PC-9 (cell line): ENCODE measurements at regions not wholly inside any gene's neighbourhood (a gene's known extent, or its start where the extent isn't known, plus 50 kb on each side); places are given as distances from the start of the nearest gene placed in this dataset.
"Not testable (repeated sequence)": the region's sequence is repeated elsewhere in the genome, so short reads cannot be mapped to it uniquely, and the experiment has no call there.

Source experiments
- BruUV-seq: library from RNA; stranded (reverse); fragments of 400-500 nt; replicated peaks from 2 replicates; lab custom pipeline; 2021; lab: Mats Ljungman, UMichigan
- CTCF ChIA-PET: fragments of 300-600 bp; sonication (Branson Sonifier 250); formaldehyde crosslinking; loops from one replicate; lab custom pipeline; 2022; ENCODE audit warnings: antibody characterized with exemption; lab: Charles Lee
- POLR2A ChIA-PET: fragments of 300-600 bp; sonication (Branson Sonifier 250); formaldehyde crosslinking; loops from one replicate; lab custom pipeline; 2022; ENCODE audit warnings: antibody characterized with exemption; ENCODE audit not compliant: unreplicated experiment; lab: Charles Lee
- DNase-seq, 2 experiments: peaks; one replicate each; pipeline versions ENCODE4 v3.0.0 to v3.0.0-alpha.2; 2015 to 2022; ENCODE audit warnings: mixed read lengths in 1 of 2
- H2AFZ ChIP-seq: fragments of 200-600 bp; sonication (generic); 2 replicates; pipeline ENCODE4 v1.8.1; 2017; ENCODE audit warnings: antibody characterized with exemption
- H3F3A ChIP-seq: fragments of 200-600 bp; sonication (generic); 2 replicates; pipeline ENCODE4 v1.8.1; 2017; ENCODE audit warnings: antibody characterized with exemption, mild to moderate bottlenecking, low read depth; ENCODE audit not compliant: insufficient read depth
- H3K27ac ChIP-seq: fragments of 200-600 bp; sonication (generic); 2 replicates; pipeline ENCODE4 v1.6.1; 2016; ENCODE audit warnings: mixed run types
- H3K27me3 ChIP-seq: fragments of 200-600 bp; sonication (generic); 2 replicates; pipeline ENCODE4 v1.6.1; 2016; ENCODE audit warnings: low read depth, mixed run types; ENCODE audit not compliant: insufficient read depth
- H3K36me3 ChIP-seq: fragments of 200-600 bp; sonication (generic); 2 replicates; pipeline ENCODE4 v1.6.1; 2016; ENCODE audit warnings: low read depth, mixed run types
- H3K4me1 ChIP-seq: fragments of 200-600 bp; sonication (generic); replicated peaks from 2 replicates; pipeline ENCODE4 v1.6.1; 2016; ENCODE audit warnings: mixed run types; ENCODE audit not compliant: insufficient read depth
- H3K4me2 ChIP-seq: fragments of 200-600 bp; sonication (generic); 2 replicates; pipeline ENCODE4 v1.6.1; 2017; ENCODE audit warnings: mixed run types
- H3K4me3 ChIP-seq: fragments of 200-600 bp; sonication (generic); 2 replicates; pipeline ENCODE4 v1.6.1; 2016; ENCODE audit warnings: mixed run types
- H3K79me2 ChIP-seq: fragments of 200-600 bp; sonication (generic); 2 replicates; pipeline ENCODE4 v1.6.1; 2017; ENCODE audit warnings: low read depth, mixed run types
- H3K9me2 ChIP-seq: fragments of 200-600 bp; sonication (generic); 2 replicates; pipeline ENCODE4 v1.8.1; 2017; ENCODE audit warnings: mild to moderate bottlenecking; ENCODE audit not compliant: insufficient read depth
- H3K9me3 ChIP-seq: fragments of 200-600 bp; sonication (generic); 2 replicates; pipeline ENCODE4 v1.8.1; 2016; ENCODE audit warnings: low read depth; ENCODE audit not compliant: insufficient read depth
- H4K20me1 ChIP-seq: fragments of 200-600 bp; sonication (generic); 2 replicates; pipeline ENCODE4 v1.8.1; 2017; ENCODE audit not compliant: insufficient read depth
- EZH2 ChIP-seq: fragments of 200-600 bp; sonication (generic); IDR thresholded peaks from 2 replicates; pipeline ENCODE4 v1.8.0; 2017; ENCODE audit warnings: antibody characterized with exemption, low read depth
- intact Hi-C: fragments of 100-400 bp; cut with micrococcal nuclease; formaldehyde crosslinking; loops from one replicate; pipeline ENCODE4 v1.10.0; 2022; ENCODE audit not compliant: unreplicated experiment
- TF ChIP-seq, protein P1 (sequence below): fragments of 200-600 bp; sonication (generic); conservative IDR thresholded peaks from 2 replicates; pipeline ENCODE4 v1.6.1; 2017; ENCODE audit warnings: mixed run types, antibody characterized with exemption, mild to moderate bottlenecking, moderate library complexity

DNA sequence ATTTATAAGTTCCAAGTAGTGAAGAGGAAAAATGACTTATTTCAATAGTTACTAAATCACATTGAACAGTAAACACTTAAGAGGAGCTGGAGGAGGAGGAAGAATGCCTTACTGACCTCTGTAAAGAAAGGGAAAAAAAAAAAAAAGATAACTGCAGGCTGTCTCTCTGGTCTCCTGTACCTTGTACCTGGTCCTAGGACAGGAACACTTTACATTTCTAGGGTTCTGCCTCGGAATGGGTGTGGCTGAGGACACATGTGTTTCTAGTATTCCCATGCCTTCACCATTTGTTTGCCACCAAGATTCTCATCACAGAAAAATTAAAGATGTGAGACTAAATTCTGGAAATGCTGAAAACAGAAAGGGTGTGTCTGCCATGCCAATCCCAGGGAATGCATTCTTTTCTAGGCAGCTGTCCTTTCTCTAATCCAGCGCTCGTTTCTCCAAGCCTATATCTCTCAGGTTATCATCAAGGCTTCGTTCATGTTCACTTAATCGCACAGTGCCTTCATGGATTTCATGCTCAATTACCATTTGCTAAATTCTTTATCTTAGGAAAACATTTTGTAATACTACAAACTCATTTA lies 1208.3 kb downstream of the OTOL1 start:
- POLR2A ChIA-PET, result no interaction called here
- TF ChIP-seq EZH2, result no peak
- TF ChIP-seq, protein P1, sequence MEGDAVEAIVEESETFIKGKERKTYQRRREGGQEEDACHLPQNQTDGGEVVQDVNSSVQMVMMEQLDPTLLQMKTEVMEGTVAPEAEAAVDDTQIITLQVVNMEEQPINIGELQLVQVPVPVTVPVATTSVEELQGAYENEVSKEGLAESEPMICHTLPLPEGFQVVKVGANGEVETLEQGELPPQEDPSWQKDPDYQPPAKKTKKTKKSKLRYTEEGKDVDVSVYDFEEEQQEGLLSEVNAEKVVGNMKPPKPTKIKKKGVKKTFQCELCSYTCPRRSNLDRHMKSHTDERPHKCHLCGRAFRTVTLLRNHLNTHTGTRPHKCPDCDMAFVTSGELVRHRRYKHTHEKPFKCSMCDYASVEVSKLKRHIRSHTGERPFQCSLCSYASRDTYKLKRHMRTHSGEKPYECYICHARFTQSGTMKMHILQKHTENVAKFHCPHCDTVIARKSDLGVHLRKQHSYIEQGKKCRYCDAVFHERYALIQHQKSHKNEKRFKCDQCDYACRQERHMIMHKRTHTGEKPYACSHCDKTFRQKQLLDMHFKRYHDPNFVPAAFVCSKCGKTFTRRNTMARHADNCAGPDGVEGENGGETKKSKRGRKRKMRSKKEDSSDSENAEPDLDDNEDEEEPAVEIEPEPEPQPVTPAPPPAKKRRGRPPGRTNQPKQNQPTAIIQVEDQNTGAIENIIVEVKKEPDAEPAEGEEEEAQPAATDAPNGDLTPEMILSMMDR, result no peak

DNA sequence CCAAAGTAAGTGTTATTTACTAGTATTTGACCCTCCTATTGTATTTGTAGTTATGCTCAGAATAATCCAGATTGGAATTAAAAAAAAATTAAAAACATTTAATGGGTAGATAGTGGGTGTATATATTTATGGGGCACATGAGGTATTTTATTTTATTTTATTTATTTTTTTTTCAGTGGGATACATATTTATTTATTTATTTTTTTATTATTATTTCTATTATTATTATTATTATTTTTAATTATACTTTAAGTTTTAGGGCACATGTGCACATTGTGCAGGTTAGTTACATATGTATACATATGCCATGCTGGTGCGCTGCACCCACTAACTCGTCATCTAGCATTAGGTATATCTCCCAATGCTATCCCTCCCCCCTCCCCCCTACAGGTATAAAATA lies 1211.8 kb downstream of the OTOL1 start:
- H3K27ac ChIP-seq, H3K9me2 ChIP-seq, H4K20me1 ChIP-seq, H3F3A ChIP-seq, intact Hi-C loops, H2AFZ ChIP-seq, H3K4me1 ChIP-seq, POLR2A ChIA-PET, DNase-seq, H3K27me3 ChIP-seq, H3K4me2 ChIP-seq, BruUV-seq, H3K9me3 ChIP-seq, H3K36me3 ChIP-seq, H3K4me3 ChIP-seq, CTCF ChIA-PET, H3K79me2 ChIP-seq: not testable (repeated sequence)

More for the DNA sequence above, 1208.3 kb downstream of the OTOL1 start:
- Histone ChIP-seq H3K27me3 (no peaks in the 10 kb centered on the region), H3K4me3 (no peak overlapping the region), H4K20me1 (no peaks in the 10 kb centered on the region), H2AFZ (no peak overlapping the region), H3K27ac (no peak overlapping the region), H3K9me2 (no peaks in the 10 kb centered on the region), H3K4me2 (no peak overlapping the region), H3F3A (no peaks in the 10 kb centered on the region), H3K79me2 (no peaks in the 10 kb centered on the region), H3K36me3 (no peaks in the 10 kb centered on the region), H3K9me3 (no peaks in the 10 kb centered on the region), H3K4me1 (no peaks in the 10 kb centered on the region)
- intact Hi-C loops, result no loop called here
- no TSS peak for BruUV-seq
- CTCF ChIA-PET, result no interaction called here
- no peak for DNase-seq

DNA sequence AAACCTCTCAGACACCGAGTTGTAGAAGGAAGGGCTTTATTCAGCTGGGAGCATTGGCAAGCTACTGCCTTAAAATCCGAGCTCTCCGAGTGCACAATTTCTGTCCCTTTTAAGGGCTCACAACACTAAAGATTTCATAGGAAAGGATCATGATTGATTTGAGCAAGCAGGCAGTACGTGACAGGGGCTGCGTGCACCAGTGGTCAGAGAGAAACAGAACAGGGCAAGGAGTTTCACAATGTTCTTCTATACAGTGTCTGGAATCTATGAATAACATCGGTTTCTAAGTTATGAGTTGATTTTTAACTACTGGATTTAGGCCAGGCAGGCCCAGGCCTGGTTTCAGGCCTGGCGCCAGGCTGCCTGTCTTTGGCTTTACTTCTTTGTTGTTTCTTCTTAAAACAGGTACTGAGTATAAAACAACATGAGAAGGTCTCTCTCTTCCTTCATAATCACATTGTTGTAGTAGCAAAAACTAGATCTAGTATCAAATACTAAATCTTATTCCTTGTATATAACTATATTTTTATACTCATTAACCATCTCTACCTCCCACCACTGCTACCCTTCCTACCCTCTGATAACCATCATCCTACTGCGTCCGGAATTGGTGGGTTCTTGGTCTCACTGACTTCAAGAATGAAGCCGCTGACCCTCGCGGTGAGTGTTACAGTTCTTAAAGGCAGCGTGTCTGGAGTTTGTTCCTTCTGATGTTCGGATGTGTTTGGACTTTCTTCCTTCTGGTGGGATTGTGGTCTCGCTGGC lies 1212.5 kb downstream of the OTOL1 start:
- CTCF ChIA-PET, H4K20me1 ChIP-seq, POLR2A ChIA-PET, BruUV-seq, H3K4me1 ChIP-seq, H3K36me3 ChIP-seq, H3K79me2 ChIP-seq, H3K27me3 ChIP-seq, H3K4me3 ChIP-seq, DNase-seq, intact Hi-C loops, H3K9me2 ChIP-seq, H3K9me3 ChIP-seq, H3K27ac ChIP-seq, H3K4me2 ChIP-seq, H3F3A ChIP-seq: not testable (repeated sequence)
- 0 out of 2 replicates have a peak overlapping the region, but pooled peaks have one; percentile 33 for H2AFZ ChIP-seq

DNA sequence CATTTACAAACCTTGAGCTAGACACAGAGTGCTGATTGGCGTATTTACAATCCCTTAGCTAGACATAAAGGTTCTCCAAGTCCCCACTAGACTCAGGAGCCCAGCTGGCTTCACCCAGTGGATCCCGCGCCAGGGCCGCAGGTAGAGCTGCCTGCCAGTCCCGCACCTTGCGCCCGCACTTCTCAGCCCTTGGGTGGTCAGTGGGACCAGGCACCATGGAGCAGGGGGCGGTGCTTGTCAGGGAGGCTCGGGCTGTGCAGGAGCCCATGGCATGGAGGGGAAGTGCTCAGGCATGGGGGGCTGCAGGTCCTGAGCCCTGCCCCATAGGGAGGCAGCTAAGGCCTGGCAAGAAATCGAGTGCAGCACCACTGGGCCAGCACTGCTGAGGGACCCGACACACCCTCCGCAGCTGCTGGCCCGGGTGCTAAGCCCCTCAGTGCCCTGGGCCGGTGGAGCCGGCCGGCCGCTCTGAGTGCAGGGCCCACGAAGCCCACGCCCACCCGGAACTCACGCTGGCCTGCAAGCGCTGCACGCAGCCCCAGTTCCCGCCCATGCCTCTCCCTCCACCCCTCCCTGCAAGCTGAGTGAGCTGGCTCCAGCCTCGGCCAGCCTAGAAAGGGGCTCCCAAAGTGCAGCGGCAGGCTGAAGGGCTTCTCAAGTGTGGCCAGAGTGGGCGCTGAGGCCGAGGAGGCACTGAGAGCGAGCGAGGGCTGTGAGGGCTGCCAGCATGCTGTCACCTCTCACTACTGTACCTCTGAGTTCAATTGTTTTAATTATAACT lies 1213.9 kb downstream of the OTOL1 start:
- no peaks in the 10 kb centered on the region for H3K36me3 ChIP-seq
- no peaks in the 10 kb centered on the region for H3K4me1 ChIP-seq
- no peak overlapping the region for H3K4me3 ChIP-seq
- H3K27ac ChIP-seq, result no peak overlapping the region
- no peaks in the 10 kb centered on the region for H3K9me3 ChIP-seq
- BruUV-seq, result no TSS peak
- DNase-seq, result no peak
- no peaks in the 10 kb centered on the region for H3K79me2 ChIP-seq
- TF ChIP-seq, protein P1, result no peak
- no peak for TF ChIP-seq EZH2
- H3K9me2 ChIP-seq, result no peaks in the 10 kb centered on the region
- no peak overlapping the region for H2AFZ ChIP-seq
- H3K27me3 ChIP-seq, result no peaks in the 10 kb centered on the region
- ChIA-PET CTCF (no interaction called here), POLR2A (interaction anchor here (0.7 kb wide), 1 partner anchor 45 kb away, joined by 4 read pairs; no protein-coding TSS in a partner anchor)
- H3F3A ChIP-seq, result no peaks in the 10 kb centered on the region
- intact Hi-C loops, result no loop called here
- H4K20me1 ChIP-seq, result no peaks in the 10 kb centered on the region
- H3K4me2 ChIP-seq, result no peak overlapping the region

DNA sequence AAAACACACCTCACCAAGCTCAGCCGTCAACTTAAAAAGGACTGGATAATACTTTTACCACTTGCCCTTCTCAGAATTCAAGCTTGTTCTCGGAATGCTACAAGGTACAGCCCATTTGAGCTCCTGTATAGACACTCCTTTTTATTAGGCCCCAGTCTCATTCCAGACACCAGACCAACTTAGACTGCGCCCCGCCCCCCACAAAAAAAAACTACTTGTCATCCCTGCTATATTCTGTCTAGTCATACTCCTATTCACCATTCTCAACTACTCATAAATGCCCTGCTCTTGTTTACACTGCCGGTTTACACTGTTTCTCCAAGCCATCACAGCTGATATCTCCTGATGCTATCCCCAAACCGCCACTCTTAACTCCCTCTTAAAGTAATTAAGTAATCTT lies 1220.5 kb downstream of the OTOL1 start:
- H3K27me3 ChIP-seq, H3F3A ChIP-seq, H3K36me3 ChIP-seq, H4K20me1 ChIP-seq, intact Hi-C loops, POLR2A ChIA-PET, H3K4me1 ChIP-seq, H3K9me3 ChIP-seq, H2AFZ ChIP-seq, H3K9me2 ChIP-seq, H3K27ac ChIP-seq, H3K79me2 ChIP-seq, CTCF ChIA-PET, BruUV-seq, DNase-seq, H3K4me2 ChIP-seq, H3K4me3 ChIP-seq: not testable (repeated sequence)
